NCI-H82 treated with DMSO at 0.1 percent for 48 hours (cell line): ENCODE measurements at regions not wholly inside any gene's neighbourhood (a gene's known extent, or its start where the extent isn't known, plus 50 kb on each side); places are given as distances from the start of the nearest gene placed in this dataset.

Source experiments
- DNase-seq: peaks from one replicate; lab custom pipeline; 2025; ENCODE audit not compliant: unreplicated experiment; lab: John Stamatoyannopoulos, UW

GRCh38 chr5:124333298-124333979 lies 413.0 kb downstream of the ZNF608 start:
- DNase-seq, result no peak

- no peak for DNase-seq
Observed at GRCh38 chr5:124332273-124332672, 414.2 kb downstream of the ZNF608 start.

GRCh38 chr5:124330595-124331220 lies 415.7 kb downstream of the ZNF608 start:
- DNase-seq, result no peak

GRCh38 chr5:124328201-124328600 lies 418.2 kb downstream of the ZNF608 start:
- DNase-seq, result no peak

- DNase-seq, result no peak
Observed at GRCh38 chr5:124318661-124319060, 427.8 kb downstream of the ZNF608 start.

GRCh38 chr5:124317451-124317850 lies 429.0 kb downstream of the ZNF608 start:
- no peak for DNase-seq

GRCh38 chr5:124315741-124316415 lies 430.6 kb downstream of the ZNF608 start:
- DNase-seq, result no peak

GRCh38 chr5:124310453-124310852 lies 436.0 kb downstream of the ZNF608 start:
- no peak for DNase-seq

GRCh38 chr5:124309241-124309980 lies 437.0 kb downstream of the ZNF608 start:
- no peak for DNase-seq

GRCh38 chr5:124303366-124303765 lies 443.1 kb downstream of the ZNF608 start:
- DNase-seq, result no peak

GRCh38 chr5:124302533-124302932 lies 443.9 kb downstream of the ZNF608 start:
- no peak for DNase-seq

GRCh38 chr5:124301850-124302249 lies 444.6 kb downstream of the ZNF608 start:
- no peak for DNase-seq

GRCh38 chr5:124300815-124301621 lies 445.4 kb downstream of the ZNF608 start:
- DNase-seq, result no peak

GRCh38 chr5:124297826-124298225 lies 448.6 kb downstream of the ZNF608 start:
- DNase-seq, result no peak

GRCh38 chr5:124292322-124292855 lies 454.1 kb downstream of the ZNF608 start:
- no peak for DNase-seq

GRCh38 chr5:124289641-124290311 lies 456.7 kb downstream of the ZNF608 start:
- no peak for DNase-seq

- DNase-seq, result no peak
Observed at GRCh38 chr5:124289130-124289529, 457.3 kb downstream of the ZNF608 start.

GRCh38 chr5:124287813-124288212 lies 458.6 kb downstream of the ZNF608 start:
- DNase-seq, result no peak

GRCh38 chr5:124285733-124286132 lies 460.7 kb downstream of the ZNF608 start:
- no peak for DNase-seq

GRCh38 chr5:124285071-124285470 lies 461.4 kb downstream of the ZNF608 start:
- no peak for DNase-seq
